HUES64 (cell line): ENCODE measurements at regions not wholly inside any gene's neighbourhood (a gene's known extent, or its start where the extent isn't known, plus 50 kb on each side); places are given as distances from the start of the nearest gene placed in this dataset.

Experiments
- H3K27ac ChIP-seq: 2 replicates; pipeline ENCODE4 v1.7.0; 2013; ENCODE audit warnings: low read depth, low read length, inconsistent platforms
- H3K27me3 ChIP-seq: 2 replicates; pipeline ENCODE4 v1.6.1; 2013; ENCODE audit warnings: mild to moderate bottlenecking, low read length; ENCODE audit not compliant: insufficient read depth
- H3K36me3 ChIP-seq: 2 replicates; pipeline ENCODE4 v1.6.1; 2013; ENCODE audit warnings: mild to moderate bottlenecking, low read length; ENCODE audit not compliant: insufficient read depth
- H3K4me1 ChIP-seq: 2 replicates; pipeline ENCODE4 v1.6.1; 2013; ENCODE audit warnings: mild to moderate bottlenecking, low read length, moderate library complexity; ENCODE audit not compliant: insufficient read depth
- H3K4me3 ChIP-seq: 2 replicates; pipeline ENCODE4 v1.5.1; 2013; ENCODE audit warnings: mild to moderate bottlenecking, low read length, moderate library complexity
- H3K9ac ChIP-seq: 2 replicates; pipeline ENCODE4 v1.6.1; 2013; ENCODE audit warnings: mild to moderate bottlenecking, low read depth, low read length
- H3K9me3 ChIP-seq: 2 replicates; pipeline ENCODE4 v1.6.1; 2013; ENCODE audit warnings: low read depth, low read length; ENCODE audit not compliant: insufficient read depth
- WGBS: fragments of 150-250, 120-280 bp; methylation state at CpG from one replicate; pipeline ENCODE4 v1.1.7; 2013; ENCODE audit warnings: missing lambda C conversion rate; 5-methylcytosine and 5-hydroxymethylcytosine counted together

- no peaks in the 10 kb centered on the region for H3K36me3 ChIP-seq
- no peak overlapping the region for H3K27ac ChIP-seq
- WGBS = 69% methylated on average over 4 of the region's 4 CpGs
- H3K27me3 ChIP-seq = no peaks in the 10 kb centered on the region
- no peak overlapping the region for H3K4me3 ChIP-seq
- no peaks in the 10 kb centered on the region for H3K9me3 ChIP-seq
- H3K4me1 ChIP-seq = no peaks in the 10 kb centered on the region
- no peak overlapping the region for H3K9ac ChIP-seq
Measured at GRCh38 chr5:155068616-155069100, 55.1 kb downstream of the KIF4B start.

- WGBS = 91% methylated on average over 3 of the region's 3 CpGs
- Histone ChIP-seq H3K9me3 (no peaks in the 10 kb centered on the region), H3K4me1 (no peaks in the 10 kb centered on the region), H3K9ac (no peak overlapping the region), H3K36me3 (no peaks in the 10 kb centered on the region), H3K4me3 (no peak overlapping the region), H3K27me3 (no peaks in the 10 kb centered on the region), H3K27ac (no peak overlapping the region)
Measured at GRCh38 chr5:155069961-155070360, 56.4 kb downstream of the KIF4B start.

- Histone ChIP-seq H3K9ac (no peak overlapping the region), H3K9me3 (no peaks in the 10 kb centered on the region)
Measured at GRCh38 chr5:155070781-155071180, 57.2 kb downstream of the KIF4B start.

GRCh38 chr5:155076379-155076778, 62.8 kb downstream of the KIF4B start:
- Histone ChIP-seq H3K27ac (no peak overlapping the region), H3K27me3 (no peaks in the 10 kb centered on the region), H3K9me3 (no peaks in the 10 kb centered on the region), H3K4me1 (peaks cover 4% of the 10 kb centered on the region; the same call in 1 of the 2 replicates), H3K4me3 (no peak overlapping the region), H3K9ac (no peak overlapping the region), H3K36me3 (no peaks in the 10 kb centered on the region)
- WGBS = 95% methylated on average over 5 of the region's 5 CpGs

More at GRCh38 chr5:155070781-155071180, 57.2 kb downstream of the KIF4B start:
- Histone ChIP-seq H3K27ac (no peak overlapping the region), H3K36me3 (no peaks in the 10 kb centered on the region), H3K4me3 (no peak overlapping the region), H3K4me1 (no peaks in the 10 kb centered on the region), H3K27me3 (no peaks in the 10 kb centered on the region)

- WGBS = 80% methylated on average over 1 of the region's 3 CpGs
- no peak overlapping the region for H3K27ac ChIP-seq
Measured at GRCh38 chr5:155079698-155080097, 66.1 kb downstream of the KIF4B start.

GRCh38 chr5:155080721-155081120, 67.2 kb downstream of the KIF4B start:
- Histone ChIP-seq H3K9ac (no peak overlapping the region; the same call in 1 of the 2 replicates), H3K4me3 (no peak overlapping the region), H3K27ac (no peak overlapping the region), H3K4me1 (peaks cover 4% of the 10 kb centered on the region; the same call in 1 of the 2 replicates), H3K36me3 (no peaks in the 10 kb centered on the region), H3K9me3 (no peaks in the 10 kb centered on the region), H3K27me3 (no peaks in the 10 kb centered on the region)
- 92% methylated on average over 3 of the region's 3 CpGs for WGBS

More at GRCh38 chr5:155079698-155080097, 66.1 kb downstream of the KIF4B start:
- H3K4me3 ChIP-seq = no peak overlapping the region
- H3K9ac ChIP-seq = no peak overlapping the region
- H3K27me3 ChIP-seq = no peaks in the 10 kb centered on the region
- no peaks in the 10 kb centered on the region for H3K36me3 ChIP-seq
- H3K9me3 ChIP-seq = no peaks in the 10 kb centered on the region
- H3K4me1 ChIP-seq = peaks cover 4% of the 10 kb centered on the region; the same call in 1 of the 2 replicates

GRCh38 chr5:155081618-155082017, 68.1 kb downstream of the KIF4B start:
- no peak overlapping the region for H3K4me3 ChIP-seq
- H3K4me1 ChIP-seq = peaks cover 4% of the 10 kb centered on the region; the same call in 1 of the 2 replicates
- H3K27ac ChIP-seq = no peak overlapping the region
- 96% methylated on average over 3 of the region's 3 CpGs for WGBS
- no peaks in the 10 kb centered on the region for H3K9me3 ChIP-seq
- no peaks in the 10 kb centered on the region for H3K36me3 ChIP-seq
- no peaks in the 10 kb centered on the region for H3K27me3 ChIP-seq
- H3K9ac ChIP-seq = no peak overlapping the region

GRCh38 chr5:155082401-155082800, 68.8 kb downstream of the KIF4B start:
- H3K27me3 ChIP-seq = no peaks in the 10 kb centered on the region
- H3K9ac ChIP-seq = no peak overlapping the region
- H3K4me1 ChIP-seq = peaks cover 4% of the 10 kb centered on the region; the same call in 1 of the 2 replicates
- no peak overlapping the region for H3K27ac ChIP-seq
- WGBS = 82% methylated on average over 4 of the region's 4 CpGs
- no peaks in the 10 kb centered on the region for H3K9me3 ChIP-seq
- H3K36me3 ChIP-seq = no peaks in the 10 kb centered on the region
- no peak overlapping the region for H3K4me3 ChIP-seq

GRCh38 chr5:155085282-155085989, 71.9 kb downstream of the KIF4B start:
- Histone ChIP-seq H3K4me3 (no peak overlapping the region), H3K4me1 (peaks cover 4% of the 10 kb centered on the region; the same call in 1 of the 2 replicates), H3K9ac (no peak overlapping the region), H3K27me3 (no peaks in the 10 kb centered on the region), H3K27ac (no peak overlapping the region), H3K9me3 (no peaks in the 10 kb centered on the region), H3K36me3 (no peaks in the 10 kb centered on the region)
- 93% methylated on average over 4 of the region's 4 CpGs for WGBS

GRCh38 chr5:155087036-155087435, 73.5 kb downstream of the KIF4B start:
- Histone ChIP-seq H3K4me3 (no peak overlapping the region), H3K27ac (no peak overlapping the region), H3K27me3 (no peaks in the 10 kb centered on the region), H3K9me3 (no peaks in the 10 kb centered on the region), H3K36me3 (no peaks in the 10 kb centered on the region), H3K9ac (no peak overlapping the region), H3K4me1 (no peaks in the 10 kb centered on the region)
- WGBS = 94% methylated on average over 4 of the region's 4 CpGs

GRCh38 chr5:155088811-155089210, 75.3 kb downstream of the KIF4B start:
- Histone ChIP-seq H3K27me3 (no peaks in the 10 kb centered on the region), H3K4me1 (no peaks in the 10 kb centered on the region), H3K27ac (no peak overlapping the region), H3K9ac (no peak overlapping the region), H3K9me3 (no peaks in the 10 kb centered on the region), H3K36me3 (no peaks in the 10 kb centered on the region), H3K4me3 (no peak overlapping the region)
- 95% methylated on average over 2 of the region's 2 CpGs for WGBS
